Trophoblast cell (in vitro differentiated cells and primary cell): ENCODE measurements at regions not wholly inside any gene's neighbourhood (a gene's known extent, or its start where the extent isn't known, plus 50 kb on each side); places are given as distances from the start of the nearest gene placed in this dataset.
A peak's percentile ranks its signal among the peaks of the same experiment; 100 is the strongest.

Source experiments
- DNase-seq, 2 donors: peaks; one replicate each; pipeline ENCODE4 v3.0.0-alpha.2; 2016
- H2AFZ ChIP-seq: 2 replicates; pipeline ENCODE4 v1.6.1; 2013; ENCODE audit warnings: low read length, moderate library complexity, mild to moderate bottlenecking; ENCODE audit not compliant: insufficient read depth, poor library complexity
- H2AK5ac ChIP-seq: 2 replicates; pipeline ENCODE4 v1.6.1; 2013; ENCODE audit warnings: mild to moderate bottlenecking, low read length
- H2BK120ac ChIP-seq: 2 replicates; pipeline ENCODE4 v1.6.1; 2013; ENCODE audit warnings: low read length, mild to moderate bottlenecking, moderate library complexity; ENCODE audit not compliant: insufficient read depth, poor library complexity
- H2BK12ac ChIP-seq: 2 replicates; pipeline ENCODE4 v1.6.1; 2013; ENCODE audit warnings: mild to moderate bottlenecking, low read length, moderate library complexity
- H2BK5ac ChIP-seq: 2 replicates; pipeline ENCODE4 v1.6.1; 2013; ENCODE audit warnings: low read length, low read depth, moderate library complexity, mild to moderate bottlenecking; ENCODE audit not compliant: poor library complexity
- H3K14ac ChIP-seq: 2 replicates; pipeline ENCODE4 v1.6.1; 2013; ENCODE audit warnings: mild to moderate bottlenecking, low read length
- H3K18ac ChIP-seq: 2 replicates; pipeline ENCODE4 v1.6.1; 2013; ENCODE audit warnings: mild to moderate bottlenecking, low read length
- H3K23ac ChIP-seq: 2 replicates; pipeline ENCODE4 v1.6.1; 2013; ENCODE audit warnings: low read length
- H3K27ac ChIP-seq: 2 replicates; pipeline ENCODE4 v1.5.1; 2013; ENCODE audit warnings: low read depth, mild to moderate bottlenecking, inconsistent platforms, low read length, moderate library complexity
- H3K27me3 ChIP-seq: 2 replicates; pipeline ENCODE4 v1.6.1; 2013; ENCODE audit warnings: inconsistent platforms, mild to moderate bottlenecking, low read length, moderate library complexity; ENCODE audit not compliant: insufficient read depth
- H3K36me3 ChIP-seq, 2 experiments: 1 replicate in 1 of 2; 2 replicates in 1 of 2; pipeline ENCODE4 v1.6.1; 2013; ENCODE audit warnings: low read length in 2 of 2, mild to moderate bottlenecking in 2 of 2, moderate library complexity in 1 of 2; ENCODE audit not compliant: insufficient read depth in 2 of 2, control insufficient read depth in 1 of 2
- H3K4ac ChIP-seq: 2 replicates; pipeline ENCODE4 v1.6.1; 2013; ENCODE audit warnings: low read depth, mild to moderate bottlenecking, low read length, moderate library complexity
- H3K4me1 ChIP-seq, 2 experiments: 1 replicate in 1 of 2; 2 replicates in 1 of 2; pipeline ENCODE4 v1.6.1; 2013; ENCODE audit warnings: low read length in 2 of 2, mild to moderate bottlenecking in 2 of 2, moderate library complexity in 1 of 2; ENCODE audit not compliant: insufficient read depth in 2 of 2, control insufficient read depth in 1 of 2
- H3K4me2 ChIP-seq: 2 replicates; pipeline ENCODE4 v1.6.1; 2013; ENCODE audit warnings: inconsistent platforms, mild to moderate bottlenecking, low read length, moderate library complexity
- H3K4me3 ChIP-seq: 2 replicates; pipeline ENCODE4 v1.5.1; 2013; ENCODE audit warnings: mild to moderate bottlenecking, low read depth, low read length, inconsistent platforms
- H3K79me1 ChIP-seq: one replicate; pipeline ENCODE4 v1.6.1; 2013; ENCODE audit warnings: low read length
- H3K79me2 ChIP-seq: 2 replicates; pipeline ENCODE4 v1.6.1; 2013; ENCODE audit warnings: low read length, mild to moderate bottlenecking; ENCODE audit not compliant: control insufficient read depth, insufficient read depth, poor library complexity
- H3K9ac ChIP-seq: 2 replicates; pipeline ENCODE4 v1.6.1; 2013; ENCODE audit warnings: mild to moderate bottlenecking, low read length
- H3K9me3 ChIP-seq: 2 replicates; pipeline ENCODE4 v1.6.1; 2013; ENCODE audit warnings: low read depth, mild to moderate bottlenecking, control low read depth, inconsistent platforms, low read length; ENCODE audit not compliant: insufficient read depth
- H4K12ac ChIP-seq: 2 replicates; pipeline ENCODE4 v1.6.1; 2013; ENCODE audit warnings: low read depth, mild to moderate bottlenecking, low read length, moderate library complexity
- H4K8ac ChIP-seq: 2 replicates; pipeline ENCODE4 v1.6.1; 2013; ENCODE audit warnings: low read depth, mild to moderate bottlenecking, low read length, moderate library complexity
- H4K91ac ChIP-seq: one replicate; pipeline ENCODE4 v1.6.1; 2013; ENCODE audit warnings: low read depth, mild to moderate bottlenecking, low read length, moderate library complexity
- whole genome bisulfite sequencing: extraction: QIAGEN DNeasy Blood & Tissue Kit; methylation state at CpG from one replicate; pipeline ENCODE4 v1.1.7; 2013; ENCODE audit warnings: missing lambda C conversion rate; ENCODE audit not compliant: insufficient read length, insufficient coverage; ENCODE audit errors: extremely low coverage; 5-methylcytosine and 5-hydroxymethylcytosine counted together

- Histone ChIP-seq H4K8ac (no peak overlapping the region), H3K9ac (no peak overlapping the region), H3K36me3 (peaks cover 13 to 16% of the 10 kb centered on the region in 2 experiments), H3K14ac (no peak overlapping the region), H3K4ac (no peak overlapping the region), H3K79me1 (no peaks in the 10 kb centered on the region), H3K27me3 (peaks cover 3% of the 10 kb centered on the region), H3K4me1 (peaks cover 0 to 4% of the 10 kb centered on the region in 2 experiments), H4K91ac (no peak overlapping the region), H3K27ac (no peak overlapping the region), H2BK12ac (no peak overlapping the region), H3K18ac (no peak overlapping the region), H3K79me2 (no peaks in the 10 kb centered on the region), H2BK120ac (no peak overlapping the region), H2AFZ (no peak overlapping the region), H2AK5ac (no peak overlapping the region), H2BK5ac (no peak overlapping the region), H3K23ac (no peak overlapping the region), H3K4me3 (no peak overlapping the region), H3K9me3 (peaks cover 2% of the 10 kb centered on the region), H3K4me2 (no peak overlapping the region), H4K12ac (no peak overlapping the region)
- DNase-seq: no peak
- WGBS: 100% methylated on average over 1 of the region's 6 CpGs
These were observed 304.3 kb upstream of the UMPS start for GRCh38 chr3:124425972-124426371.

DNA sequence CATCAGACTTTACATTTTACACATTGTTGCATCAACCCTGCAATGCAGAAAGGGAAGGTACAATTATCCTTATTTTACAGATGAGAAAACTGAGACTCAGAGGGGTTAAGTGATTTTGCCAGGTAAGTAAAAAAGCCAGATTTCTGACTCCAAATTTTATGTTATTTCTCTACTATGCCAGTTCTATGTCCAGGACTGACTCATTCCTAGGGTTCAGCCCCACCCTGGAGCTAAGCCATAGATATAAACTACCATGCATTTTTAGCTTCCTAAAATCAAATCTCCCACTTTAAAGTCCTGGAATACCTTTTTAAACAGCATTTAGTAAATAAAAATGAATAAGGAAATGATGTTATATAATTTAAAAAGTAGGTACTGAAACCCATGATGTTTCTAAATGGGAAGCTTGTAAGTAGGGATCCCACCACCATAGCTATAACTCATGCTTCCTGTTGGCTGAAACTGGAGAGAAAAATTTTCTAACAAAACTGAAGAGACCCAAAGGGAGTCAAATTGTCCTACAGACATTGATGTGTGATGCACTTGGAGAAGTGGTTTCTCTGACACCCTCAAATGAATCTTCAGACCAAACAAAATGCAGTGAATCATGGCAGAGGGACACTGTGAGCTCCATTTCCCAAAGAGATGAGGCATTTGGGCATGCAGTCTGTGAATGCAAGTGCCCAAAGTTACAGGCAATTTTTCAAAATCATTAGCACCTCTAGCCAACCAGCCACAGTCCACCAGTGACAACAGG lies 301.7 kb upstream of the UMPS start:
- Histone ChIP-seq H3K36me3 (peaks cover 9 to 12% of the 10 kb centered on the region in 2 experiments), H2BK12ac (no peak overlapping the region), H3K14ac (no peak overlapping the region), H2AK5ac (no peak overlapping the region), H4K8ac (no peak overlapping the region), H3K4me1 (peaks cover 0 to 4% of the 10 kb centered on the region in 2 experiments), H3K4me2 (no peak overlapping the region), H2BK5ac (no peak overlapping the region), H4K12ac (no peak overlapping the region), H2AFZ (no peak overlapping the region), H3K23ac (no peak overlapping the region), H3K4me3 (no peak overlapping the region), H4K91ac (no peak overlapping the region), H2BK120ac (no peak overlapping the region), H3K4ac (no peak overlapping the region), H3K27ac (no peak overlapping the region), H3K9me3 (peaks cover 2% of the 10 kb centered on the region), H3K9ac (no peak overlapping the region), H3K18ac (no peak overlapping the region), H3K79me2 (no peaks in the 10 kb centered on the region), H3K79me1 (no peaks in the 10 kb centered on the region), H3K27me3 (peaks cover 3% of the 10 kb centered on the region)
- no peak for DNase-seq

GRCh38 chr3:124429129-124429815 lies 301.0 kb upstream of the UMPS start:
- Histone ChIP-seq H2AK5ac (no peak overlapping the region), H2BK120ac (no peak overlapping the region), H3K23ac (no peak overlapping the region), H3K79me2 (no peaks in the 10 kb centered on the region), H4K91ac (no peak overlapping the region), H3K36me3 (peaks cover 10 to 14% of the 10 kb centered on the region in 2 experiments), H3K27me3 (peaks cover 3% of the 10 kb centered on the region), H3K18ac (no peak overlapping the region), H3K4me3 (no peak overlapping the region), H3K14ac (no peak overlapping the region), H2BK5ac (no peak overlapping the region), H4K8ac (no peak overlapping the region), H3K4me1 (peaks cover 0 to 4% of the 10 kb centered on the region in 2 experiments), H3K4me2 (no peak overlapping the region), H3K4ac (no peak overlapping the region), H2AFZ (no peak overlapping the region), H3K79me1 (no peaks in the 10 kb centered on the region), H3K9me3 (peaks cover 4% of the 10 kb centered on the region), H2BK12ac (no peak overlapping the region), H4K12ac (no peak overlapping the region), H3K27ac (no peak overlapping the region), H3K9ac (no peak overlapping the region)
- no CpG with 5 or more reads among the region's 3 CpGs for WGBS
- peak; percentile 6 to 39 for DNase-seq

- Histone ChIP-seq H3K4me1 (peaks cover 0 to 4% of the 10 kb centered on the region in 2 experiments), H3K4me3 (no peak overlapping the region), H3K18ac (no peak overlapping the region), H2BK120ac (no peak overlapping the region), H2BK5ac (no peak overlapping the region), H4K12ac (no peak overlapping the region), H2BK12ac (no peak overlapping the region), H2AFZ (no peak overlapping the region), H3K9ac (no peak overlapping the region), H3K27ac (no peak overlapping the region), H2AK5ac (no peak overlapping the region), H3K9me3 (peaks cover 5% of the 10 kb centered on the region), H3K79me2 (no peaks in the 10 kb centered on the region), H3K4ac (no peak overlapping the region), H3K27me3 (peaks cover 3% of the 10 kb centered on the region), H3K36me3 (peaks cover 8 to 10% of the 10 kb centered on the region in 2 experiments), H3K23ac (no peak overlapping the region), H3K79me1 (no peaks in the 10 kb centered on the region), H4K8ac (no peak overlapping the region), H3K4me2 (no peak overlapping the region), H4K91ac (no peak overlapping the region), H3K14ac (no peak overlapping the region)
- WGBS: no CpG with 5 or more reads among the region's 4 CpGs
- no peak for DNase-seq
These were observed 298.8 kb upstream of the UMPS start for GRCh38 chr3:124431331-124431994.
